Activated T-cell treated with anti-CD3 and anti-CD28 coated beads for 1 hour (primary cell): ENCODE measurements at regions not wholly inside any gene's neighbourhood (a gene's known extent, or its start where the extent isn't known, plus 50 kb on each side); places are given as distances from the start of the nearest gene placed in this dataset.
"Not testable (repeated sequence)": the region's sequence is repeated elsewhere in the genome, so short reads cannot be mapped to it uniquely, and the experiment has no call there.

ENCODE experiments used
- DNase-seq: peaks from one replicate; pipeline ENCODE4 v3.0.0-alpha.2; 2020; ENCODE audit warnings: low read depth

GRCh38 chr5:82425591-82425990 is 147.4 kb upstream of the RPS23 start:
- no peak for DNase-seq

GRCh38 chr5:82424211-82424610 is 146.1 kb upstream of the RPS23 start:
- DNase-seq = no peak

GRCh38 chr5:82422751-82423181 is 144.6 kb upstream of the RPS23 start:
- no peak for DNase-seq

- no peak for DNase-seq
Observed at GRCh38 chr5:82422001-82422740, 144.0 kb upstream of the RPS23 start.

GRCh38 chr5:82421119-82421518 is 143.0 kb upstream of the RPS23 start:
- DNase-seq = no peak

- not testable (repeated sequence) for DNase-seq
Observed at GRCh38 chr5:82420524-82420923, 142.4 kb upstream of the RPS23 start.

GRCh38 chr5:82419559-82420332 is 141.6 kb upstream of the RPS23 start:
- DNase-seq = no peak

- no peak for DNase-seq
Observed at GRCh38 chr5:82418608-82418950, 140.4 kb upstream of the RPS23 start.

- no peak for DNase-seq
Observed at GRCh38 chr5:82417776-82418607, 139.8 kb upstream of the RPS23 start.

GRCh38 chr5:82416512-82416911 is 138.4 kb upstream of the RPS23 start:
- DNase-seq = no peak

- DNase-seq = no peak
Observed at GRCh38 chr5:82414041-82414388, 135.9 kb upstream of the RPS23 start.

- no peak for DNase-seq
Observed at GRCh38 chr5:82413302-82414040, 135.3 kb upstream of the RPS23 start.

- DNase-seq = no peak
Observed at GRCh38 chr5:82408033-82408432, 129.9 kb upstream of the RPS23 start.

- DNase-seq = no peak
Observed at GRCh38 chr5:82406205-82406773, 128.1 kb upstream of the RPS23 start.

- no peak for DNase-seq
Observed at GRCh38 chr5:82405618-82406204, 127.6 kb upstream of the RPS23 start.

- DNase-seq = no peak
Observed at GRCh38 chr5:82405161-82405560, 127.0 kb upstream of the RPS23 start.

GRCh38 chr5:82404382-82404945 is 126.3 kb upstream of the RPS23 start:
- no peak for DNase-seq

GRCh38 chr5:82403724-82404123 is 125.6 kb upstream of the RPS23 start:
- DNase-seq = no peak

- DNase-seq = no peak
Observed at GRCh38 chr5:82403026-82403425, 124.9 kb upstream of the RPS23 start.

- DNase-seq = no peak
Observed at GRCh38 chr5:82399111-82399510, 121.0 kb upstream of the RPS23 start.

- no peak for DNase-seq
Observed at GRCh38 chr5:82397741-82398320, 119.7 kb upstream of the RPS23 start.
